ENCODE measurements at regions not wholly inside any gene's neighbourhood (a gene's known extent, or its start where the extent isn't known, plus 50 kb on each side); places are given as distances from the start of the nearest gene placed in this dataset.

- Histone ChIP-seq H3K4me1 (peaks cover 16% of the 10 kb centered on the region), H4K20me1 (no peaks in the 10 kb centered on the region), H3K4me2 (no peak overlapping the region), H3K36me3 (no peaks in the 10 kb centered on the region), H3K4me3 (no peak overlapping the region), H3K27ac (no peak overlapping the region), H3K9me3 (no peaks in the 10 kb centered on the region), H3K9ac (no peak overlapping the region), H3K27me3 (no peaks in the 10 kb centered on the region)
- TF ChIP-seq Cebpa-rat (IDR thresholded peaks at IDR 0.05) = no peak
These were observed 1194.5 kb downstream of the UQCRFS1 start for GRCh38 chr19:28018499-28018898.

GRCh38 chr19:28014615-28015405 lies 1198.1 kb downstream of the UQCRFS1 start:
- Histone ChIP-seq H3K4me1 (no peaks in the 10 kb centered on the region), H3K9me3 (no peaks in the 10 kb centered on the region), H3K27ac (no peak overlapping the region), H3K27me3 (no peaks in the 10 kb centered on the region), H3K36me3 (no peaks in the 10 kb centered on the region), H3K9ac (no peak overlapping the region), H3K4me3 (no peak overlapping the region), H4K20me1 (no peaks in the 10 kb centered on the region), H3K4me2 (no peak overlapping the region)
- TF ChIP-seq Cebpa-rat (IDR thresholded peaks at IDR 0.05) = no peak

- TF ChIP-seq Cebpa-rat (IDR thresholded peaks at IDR 0.05) = no peak
- H4K20me1 ChIP-seq = no peaks in the 10 kb centered on the region
- H3K4me2 ChIP-seq = no peak overlapping the region
- H3K9ac ChIP-seq = no peak overlapping the region
- H3K27ac ChIP-seq = no peak overlapping the region
- no peaks in the 10 kb centered on the region for H3K9me3 ChIP-seq
- no peak overlapping the region for H3K4me3 ChIP-seq
- no peaks in the 10 kb centered on the region for H3K36me3 ChIP-seq
- H3K27me3 ChIP-seq = no peaks in the 10 kb centered on the region
- H3K4me1 ChIP-seq = no peaks in the 10 kb centered on the region
These were observed 1200.6 kb downstream of the UQCRFS1 start for GRCh38 chr19:28012361-28012760.

- no peak overlapping the region for H3K27ac ChIP-seq
- H3K9ac ChIP-seq = no peak overlapping the region
- H3K4me2 ChIP-seq = no peak overlapping the region
- no peaks in the 10 kb centered on the region for H4K20me1 ChIP-seq
- no peaks in the 10 kb centered on the region for H3K9me3 ChIP-seq
- H3K4me1 ChIP-seq = no peaks in the 10 kb centered on the region
- H3K27me3 ChIP-seq = no peaks in the 10 kb centered on the region
- no peak for TF ChIP-seq Cebpa-rat (IDR thresholded peaks at IDR 0.05)
- H3K4me3 ChIP-seq = no peak overlapping the region
- no peaks in the 10 kb centered on the region for H3K36me3 ChIP-seq
These were observed 1202.3 kb downstream of the UQCRFS1 start for GRCh38 chr19:28010656-28011055.

GRCh38 chr19:28009696-28010095 lies 1203.3 kb downstream of the UQCRFS1 start:
- Histone ChIP-seq H3K4me2 (no peak overlapping the region), H3K27ac (no peak overlapping the region), H3K9me3 (no peaks in the 10 kb centered on the region), H3K36me3 (no peaks in the 10 kb centered on the region), H3K4me3 (no peak overlapping the region), H3K4me1 (no peaks in the 10 kb centered on the region), H3K27me3 (no peaks in the 10 kb centered on the region), H4K20me1 (no peaks in the 10 kb centered on the region), H3K9ac (no peak overlapping the region)
- TF ChIP-seq Cebpa-rat (IDR thresholded peaks at IDR 0.05) = no peak

GRCh38 chr19:28008695-28009094 lies 1204.3 kb downstream of the UQCRFS1 start:
- no peak overlapping the region for H3K27ac ChIP-seq
- TF ChIP-seq Cebpa-rat (IDR thresholded peaks at IDR 0.05) = no peak
- no peaks in the 10 kb centered on the region for H3K36me3 ChIP-seq
- H3K4me2 ChIP-seq = no peak overlapping the region
- no peaks in the 10 kb centered on the region for H3K27me3 ChIP-seq
- no peak overlapping the region for H3K9ac ChIP-seq
- H3K9me3 ChIP-seq = no peaks in the 10 kb centered on the region
- no peak overlapping the region for H3K4me3 ChIP-seq
- H3K4me1 ChIP-seq = no peaks in the 10 kb centered on the region
- H4K20me1 ChIP-seq = no peaks in the 10 kb centered on the region

- no peak overlapping the region for H3K9ac ChIP-seq
- H3K4me1 ChIP-seq = no peaks in the 10 kb centered on the region
- no peak overlapping the region for H3K4me2 ChIP-seq
- no peaks in the 10 kb centered on the region for H3K36me3 ChIP-seq
- H4K20me1 ChIP-seq = no peaks in the 10 kb centered on the region
- TF ChIP-seq Cebpa-rat (IDR thresholded peaks at IDR 0.05) = no peak
- H3K27me3 ChIP-seq = no peaks in the 10 kb centered on the region
- no peaks in the 10 kb centered on the region for H3K9me3 ChIP-seq
- H3K4me3 ChIP-seq = no peak overlapping the region
- H3K27ac ChIP-seq = no peak overlapping the region
These were observed 1209.4 kb downstream of the UQCRFS1 start for GRCh38 chr19:28003543-28003942.

- Histone ChIP-seq H3K9ac (no peak overlapping the region), H3K4me2 (no peak overlapping the region), H4K20me1 (no peaks in the 10 kb centered on the region), H3K4me3 (no peak overlapping the region), H3K27ac (no peak overlapping the region), H3K27me3 (no peaks in the 10 kb centered on the region), H3K9me3 (no peaks in the 10 kb centered on the region), H3K36me3 (no peaks in the 10 kb centered on the region), H3K4me1 (no peaks in the 10 kb centered on the region)
- TF ChIP-seq Cebpa-rat (IDR thresholded peaks at IDR 0.05) = no peak
These were observed 1215.9 kb downstream of the UQCRFS1 start for GRCh38 chr19:27997069-27997468.

GRCh38 chr19:27993619-27994570 lies 1219.1 kb downstream of the UQCRFS1 start:
- Histone ChIP-seq H4K20me1 (no peaks in the 10 kb centered on the region), H3K27ac (no peak overlapping the region), H3K9me3 (no peaks in the 10 kb centered on the region), H3K4me2 (no peak overlapping the region), H3K4me1 (no peaks in the 10 kb centered on the region), H3K9ac (no peak overlapping the region), H3K36me3 (no peaks in the 10 kb centered on the region), H3K4me3 (no peak overlapping the region), H3K27me3 (no peaks in the 10 kb centered on the region)
- no peak for TF ChIP-seq Cebpa-rat (IDR thresholded peaks at IDR 0.05)

- H4K20me1 ChIP-seq = no peaks in the 10 kb centered on the region
- TF ChIP-seq Cebpa-rat (IDR thresholded peaks at IDR 0.05) = no peak
- H3K36me3 ChIP-seq = no peaks in the 10 kb centered on the region
- no peak overlapping the region for H3K4me3 ChIP-seq
- H3K9ac ChIP-seq = no peak overlapping the region
- no peak overlapping the region for H3K4me2 ChIP-seq
- no peaks in the 10 kb centered on the region for H3K27me3 ChIP-seq
- no peak overlapping the region for H3K27ac ChIP-seq
- H3K4me1 ChIP-seq = no peaks in the 10 kb centered on the region
- H3K9me3 ChIP-seq = no peaks in the 10 kb centered on the region
These were observed 1226.7 kb downstream of the UQCRFS1 start for GRCh38 chr19:27986299-27986698.
